Panc1 (cell line): ENCODE measurements at regions not wholly inside any gene's neighbourhood (a gene's known extent, or its start where the extent isn't known, plus 50 kb on each side); places are given as distances from the start of the nearest gene placed in this dataset.

Experiments
- ATAC-seq: fragments of 200-7000 bp; cut with Tn5 transposase; 2 replicates; pipeline ENCODE4 v1.9.1; 2020; ENCODE audit warnings: mild to moderate bottlenecking, moderate library complexity
- BruUV-seq: library from RNA; stranded (reverse); fragments of 400-500 nt; replicated peaks from 2 replicates; lab custom pipeline; 2021; lab: Mats Ljungman, UMichigan
- CTCF ChIA-PET: fragments of 300-600 bp; sonication (Branson Sonifier 250); formaldehyde crosslinking; loops from one replicate; lab custom pipeline; 2022; ENCODE audit warnings: antibody characterized with exemption; lab: Charles Lee
- POLR2A ChIA-PET: fragments of 300-600 bp; sonication (Branson Sonifier 250); formaldehyde crosslinking; loops from one replicate; lab custom pipeline; 2022; ENCODE audit warnings: antibody characterized with exemption; lab: Charles Lee
- DNase-seq: peaks from one replicate; pipeline ENCODE4 v3.0.0-alpha.2; 2010; ENCODE audit warnings: low read depth, low spot score
- H3K27ac ChIP-seq: 2 replicates; pipeline ENCODE4 v1.5.1; 2011; ENCODE audit warnings: mild to moderate bottlenecking, low read length, inconsistent platforms
- H3K27me3 ChIP-seq: fragments of 200-500 bp; sonication (Bioruptor generic); 2 replicates; pipeline ENCODE4 v1.6.0; 2014; ENCODE audit warnings: low read length, inconsistent platforms; ENCODE audit not compliant: control insufficient read depth, insufficient read depth
- H3K36me3 ChIP-seq: fragments of 200-500 bp; sonication (Bioruptor generic); 2 replicates; pipeline ENCODE4 v1.5.1; 2014; ENCODE audit warnings: inconsistent platforms, mild to moderate bottlenecking, low read length, moderate library complexity; ENCODE audit not compliant: control insufficient read depth, insufficient read depth
- H3K4me1 ChIP-seq: 2 replicates; pipeline ENCODE4 v1.5.1; 2011; ENCODE audit warnings: inconsistent platforms, mild to moderate bottlenecking, low read length, moderate library complexity; ENCODE audit not compliant: control insufficient read depth, insufficient read depth
- H3K4me3 ChIP-seq, 2 experiments: 2 replicates each; pipeline ENCODE4 v1.5.1; 2011 to 2012; ENCODE audit warnings: low read depth in 2 of 2, low read length in 2 of 2, mild to moderate bottlenecking in 2 of 2, inconsistent platforms in 1 of 2, moderate library complexity in 1 of 2
- H3K9me3 ChIP-seq: fragments of 200-500 bp; sonication (Bioruptor generic); 2 replicates; pipeline ENCODE4 v1.5.1; 2014; ENCODE audit warnings: low read depth, mild to moderate bottlenecking, inconsistent platforms, low read length, moderate library complexity; ENCODE audit not compliant: control insufficient read depth, insufficient read depth
- CTCF ChIP-seq: fragments of 450-650 bp; IDR thresholded peaks from 2 replicates; pipeline ENCODE4 v1.5.1; 2017; ENCODE audit warnings: mild to moderate bottlenecking
- POLR2AphosphoS5 ChIP-seq: IDR thresholded peaks from 2 replicates; pipeline ENCODE4 v1.6.1; 2012; ENCODE audit warnings: mild to moderate bottlenecking, low read depth, low read length, moderate library complexity
- REST ChIP-seq, 2 experiments: IDR thresholded peaks; 2 replicates each; pipeline ENCODE4 v1.6.1; 2011 to 2012; ENCODE audit warnings: low read depth in 2 of 2, control low read depth in 1 of 2, low read length in 1 of 2, mild to moderate bottlenecking in 1 of 2, moderate library complexity in 1 of 2; ENCODE audit not compliant: insufficient read depth in 1 of 2
- SIN3A ChIP-seq: IDR thresholded peaks from 2 replicates; pipeline ENCODE4 v1.6.1; 2012; ENCODE audit warnings: low read depth, mild to moderate bottlenecking, low read length, moderate library complexity, borderline replicate concordance; ENCODE audit not compliant: insufficient read depth
- TCF7L2 ChIP-seq: IDR thresholded peaks from 2 replicates; pipeline ENCODE4 v1.6.1; 2011; ENCODE audit warnings: mild to moderate bottlenecking, low read depth, low read length, inconsistent platforms
- in situ Hi-C: cut with HindIII; loops from 2 replicates; pipeline ENCODE4 v1.10.0; 2016; ENCODE audit warnings: low sequenced_read_pairs, low pct_unique_long_range_greater_than_20kb
- intact Hi-C: fragments of 100-400 bp; cut with micrococcal nuclease; formaldehyde crosslinking; loops from one replicate; pipeline ENCODE4 v1.10.0; 2022; ENCODE audit not compliant: unreplicated experiment

GRCh38 chr3:117477214-117477755 lies 767.7 kb downstream of the TUSC7 start:
- Histone ChIP-seq H3K4me3 (no peak overlapping the region), H3K27me3 (no peaks in the 10 kb centered on the region), H3K4me1 (no peaks in the 10 kb centered on the region), H3K27ac (no peak overlapping the region), H3K9me3 (peaks cover 2% of the 10 kb centered on the region; the same call in 1 of the 2 replicates), H3K36me3 (no peaks in the 10 kb centered on the region)
- in situ Hi-C loops, result no loop called here
- ATAC-seq (no peak), DNase-seq (no peak)
- TF ChIP-seq SIN3A (no peak), REST (IDR thresholded peaks at IDR 0.05; ENCODE audit: insufficient read depth in 1 of 2, low read depth in 2 of 2, low read length in 1 of 2) (no peak), POLR2AphosphoS5 (no peak), TCF7L2 (no peak), CTCF (no peak)
- intact Hi-C loops, result no loop called here
- BruUV-seq, result no TSS peak
- ChIA-PET CTCF (no interaction called here), POLR2A (no interaction called here)

GRCh38 chr3:117479095-117479494 lies 769.5 kb downstream of the TUSC7 start:
- no peaks in the 10 kb centered on the region for H3K9me3 ChIP-seq
- H3K27me3 ChIP-seq, result no peaks in the 10 kb centered on the region
- DNase-seq (no peak), ATAC-seq (no peak)
- H3K4me3 ChIP-seq, result no peak overlapping the region
- POLR2A ChIA-PET, result no interaction called here
- in situ Hi-C loops, result no loop called here
- CTCF ChIA-PET, result no interaction called here
- H3K27ac ChIP-seq, result no peak overlapping the region
- no TSS peak for BruUV-seq
- H3K36me3 ChIP-seq, result no peaks in the 10 kb centered on the region
- intact Hi-C loops, result no loop called here
- no peaks in the 10 kb centered on the region for H3K4me1 ChIP-seq
- TF ChIP-seq POLR2AphosphoS5 (no peak), TCF7L2 (no peak)

GRCh38 chr3:117480525-117480924 lies 770.9 kb downstream of the TUSC7 start:
- H3K4me3 ChIP-seq, result no peak overlapping the region
- BruUV-seq, result no TSS peak
- in situ Hi-C loops, result no loop called here
- DNase-seq (no peak), ATAC-seq (no peak)
- H3K9me3 ChIP-seq, result no peaks in the 10 kb centered on the region
- no peaks in the 10 kb centered on the region for H3K36me3 ChIP-seq
- no peak for TF ChIP-seq REST (IDR thresholded peaks at IDR 0.05; ENCODE audit: insufficient read depth in 1 of 2, low read depth in 2 of 2, low read length in 1 of 2)
- TF ChIP-seq SIN3A, result no peak
- no peak for TF ChIP-seq CTCF
- no peak for TF ChIP-seq POLR2AphosphoS5
- no peak for TF ChIP-seq TCF7L2
- no peaks in the 10 kb centered on the region for H3K4me1 ChIP-seq
- H3K27ac ChIP-seq, result no peak overlapping the region
- intact Hi-C loops, result no loop called here
- H3K27me3 ChIP-seq, result no peaks in the 10 kb centered on the region
- POLR2A ChIA-PET, result no interaction called here
- CTCF ChIA-PET, result no interaction called here
